ENCODE measurements at regions not wholly inside any gene's neighbourhood (a gene's known extent, or its start where the extent isn't known, plus 50 kb on each side); places are given as distances from the start of the nearest gene placed in this dataset.

GRCh38 chr10:53102424-53102823, 329.8 kb upstream of the MBL2 start:
- TF ChIP-seq CTCF (IDR thresholded peaks at IDR 0.05) (no peak), POLR2A (IDR thresholded peaks at IDR 0.05) (no peak)
